Left lobe of liver (tissue), 2 donors: ENCODE measurements at regions not wholly inside any gene's neighbourhood (a gene's known extent, or its start where the extent isn't known, plus 50 kb on each side); places are given as distances from the start of the nearest gene placed in this dataset.
"Not testable (repeated sequence)": the region's sequence is repeated elsewhere in the genome, so short reads cannot be mapped to it uniquely, and the experiment has no call there.

ENCODE experiments used
- ATAC-seq: fragments of 200-7000 bp; cut with Tn5 transposase; one replicate; pipeline ENCODE4 v1.9.1; 2020; ENCODE audit warnings: mild to moderate bottlenecking, moderate library complexity
- DNase-seq: peaks from one replicate; pipeline ENCODE4 v3.0.0-alpha.2; 2020; ENCODE audit warnings: low spot score
- donor health status: DM: no; HTN: no; CAD: no; lungs with moderate emphysema.
- donor health status: DM: no; HTN: yes; CAD: no.

GRCh38 chr7:76971201-76971600 lies 61.0 kb downstream of the SPDYE17 start:
- DNase-seq, ATAC-seq: not testable (repeated sequence)

- not testable (repeated sequence) for ATAC-seq, DNase-seq
Observed at GRCh38 chr7:76969892-76970291, 62.3 kb downstream of the SPDYE17 start.

- ATAC-seq, result peak; percentile 95
- DNase-seq, result not testable (repeated sequence)
Observed at GRCh38 chr7:76965731-76966548, 66.2 kb downstream of the SPDYE17 start.

- DNase-seq, ATAC-seq: not testable (repeated sequence)
Observed at GRCh38 chr7:76964050-76964449, 68.1 kb downstream of the SPDYE17 start.

- ATAC-seq, DNase-seq: not testable (repeated sequence)
Observed at GRCh38 chr7:76963061-76963460, 69.1 kb downstream of the SPDYE17 start.

GRCh38 chr7:76960400-76960986 lies 71.7 kb downstream of the SPDYE17 start:
- peak; percentile 75 for ATAC-seq
- DNase-seq, result not testable (repeated sequence)

GRCh38 chr7:76959573-76960399 lies 72.4 kb downstream of the SPDYE17 start:
- DNase-seq, result not testable (repeated sequence)

GRCh38 chr7:76956531-76956930 lies 75.6 kb downstream of the SPDYE17 start:
- not testable (repeated sequence) for ATAC-seq, DNase-seq

More at GRCh38 chr7:76959573-76960399, 72.4 kb downstream of the SPDYE17 start:
- peak; percentile 98 for ATAC-seq

- not testable (repeated sequence) for DNase-seq
Observed at GRCh38 chr7:76955124-76955523, 77.0 kb downstream of the SPDYE17 start.

GRCh38 chr7:76944603-76945002 lies 87.6 kb downstream of the SPDYE17 start:
- not testable (repeated sequence) for DNase-seq, ATAC-seq

More at GRCh38 chr7:76955124-76955523, 77.0 kb downstream of the SPDYE17 start:
- not testable (repeated sequence) for ATAC-seq

- not testable (repeated sequence) for ATAC-seq, DNase-seq
Observed at GRCh38 chr7:76941809-76942765, 90.1 kb downstream of the SPDYE17 start.

- not testable (repeated sequence) for ATAC-seq, DNase-seq
Observed at GRCh38 chr7:76937781-76938180, 94.4 kb downstream of the SPDYE17 start.

- not testable (repeated sequence) for ATAC-seq, DNase-seq
Observed at GRCh38 chr7:76937330-76937729, 94.8 kb downstream of the SPDYE17 start.

GRCh38 chr7:76936346-76936745 lies 95.8 kb downstream of the SPDYE17 start:
- not testable (repeated sequence) for ATAC-seq, DNase-seq

- ATAC-seq, DNase-seq: not testable (repeated sequence)
Observed at GRCh38 chr7:76934711-76935110, 97.5 kb downstream of the SPDYE17 start.

- DNase-seq, ATAC-seq: not testable (repeated sequence)
Observed at GRCh38 chr7:76932957-76933356, 99.2 kb downstream of the SPDYE17 start.

- not testable (repeated sequence) for DNase-seq
- peak; percentile 33 for ATAC-seq
Observed at GRCh38 chr7:76931441-76931840, 100.7 kb downstream of the SPDYE17 start.

GRCh38 chr7:76930416-76930815 lies 101.7 kb downstream of the SPDYE17 start:
- peak; percentile 90 for ATAC-seq

GRCh38 chr7:76928751-76929150 lies 103.4 kb downstream of the SPDYE17 start:
- ATAC-seq, DNase-seq: not testable (repeated sequence)

More at GRCh38 chr7:76930416-76930815, 101.7 kb downstream of the SPDYE17 start:
- DNase-seq, result peak; percentile 51
